Femur (tissue), 1 donor: ENCODE measurements at regions not wholly inside any gene's neighbourhood (a gene's known extent, or its start where the extent isn't known, plus 50 kb on each side); places are given as distances from the start of the nearest gene placed in this dataset.
A peak's percentile ranks its signal among the peaks of the same experiment; 100 is the strongest.

Source experiments
- DNase-seq: peaks from one replicate; pipeline ENCODE4 v3.0.0-alpha.2; 2017

GRCh38 chr4:31124008-31124585 is 403.9 kb downstream of the PCDH7 start:
- DNase-seq: no peak

GRCh38 chr4:31125061-31125460 is 404.9 kb downstream of the PCDH7 start:
- DNase-seq: peak; percentile 56

GRCh38 chr4:31125496-31125895 is 405.3 kb downstream of the PCDH7 start:
- no peak for DNase-seq

GRCh38 chr4:31126881-31127398 is 406.8 kb downstream of the PCDH7 start:
- no peak for DNase-seq

GRCh38 chr4:31130930-31131329 is 410.8 kb downstream of the PCDH7 start:
- DNase-seq: no peak

GRCh38 chr4:31134720-31135119 is 414.6 kb downstream of the PCDH7 start:
- DNase-seq: no peak

- no peak for DNase-seq
Observed at GRCh38 chr4:31139767-31140166, 419.6 kb downstream of the PCDH7 start.

- no peak for DNase-seq
Observed at GRCh38 chr4:31141095-31141831, 421.1 kb downstream of the PCDH7 start.

GRCh38 chr4:31141832-31142142 is 421.6 kb downstream of the PCDH7 start:
- DNase-seq: no peak

GRCh38 chr4:31146366-31146765 is 426.2 kb downstream of the PCDH7 start:
- no peak for DNase-seq

- DNase-seq: no peak
Observed at GRCh38 chr4:31148990-31149389, 428.8 kb downstream of the PCDH7 start.

- no peak for DNase-seq
Observed at GRCh38 chr4:31156221-31156620, 436.1 kb downstream of the PCDH7 start.

GRCh38 chr4:31160146-31160545 is 440.0 kb downstream of the PCDH7 start:
- no peak for DNase-seq

GRCh38 chr4:31169846-31170245 is 449.7 kb downstream of the PCDH7 start:
- DNase-seq: no peak

GRCh38 chr4:31171362-31171761 is 451.2 kb downstream of the PCDH7 start:
- no peak for DNase-seq

GRCh38 chr4:31175242-31175910 is 455.2 kb downstream of the PCDH7 start:
- DNase-seq: no peak

GRCh38 chr4:31183256-31183655 is 463.1 kb downstream of the PCDH7 start:
- no peak for DNase-seq

- DNase-seq: no peak
Observed at GRCh38 chr4:31185014-31185585, 464.9 kb downstream of the PCDH7 start.

GRCh38 chr4:31187979-31188378 is 467.8 kb downstream of the PCDH7 start:
- DNase-seq: no peak

GRCh38 chr4:31189938-31190337 is 469.8 kb downstream of the PCDH7 start:
- no peak for DNase-seq

GRCh38 chr4:31190671-31191070 is 470.5 kb downstream of the PCDH7 start:
- no peak for DNase-seq

- no peak for DNase-seq
Observed at GRCh38 chr4:31192341-31192740, 472.2 kb downstream of the PCDH7 start.

- no peak for DNase-seq
Observed at GRCh38 chr4:31193521-31193920, 473.4 kb downstream of the PCDH7 start.

GRCh38 chr4:31194823-31195222 is 474.7 kb downstream of the PCDH7 start:
- no peak for DNase-seq
